NT2/D1 (cell line): ENCODE measurements at regions not wholly inside any gene's neighbourhood (a gene's known extent, or its start where the extent isn't known, plus 50 kb on each side); places are given as distances from the start of the nearest gene placed in this dataset.

Source experiments
- DNase-seq: peaks from one replicate; pipeline ENCODE4 v3.0.0-alpha.2; 2011; ENCODE audit warnings: low read depth, low spot score
- H3K27me3 ChIP-seq: 2 replicates; pipeline ENCODE4 v1.6.0; 2011; ENCODE audit warnings: mild to moderate bottlenecking; ENCODE audit not compliant: insufficient read length, insufficient read depth
- H3K36me3 ChIP-seq: 2 replicates; pipeline ENCODE4 v1.6.1; 2011; ENCODE audit warnings: mild to moderate bottlenecking, low read length, mixed read lengths; ENCODE audit not compliant: insufficient read depth, insufficient read length
- H3K4me1 ChIP-seq: 2 replicates; pipeline ENCODE4 v1.5.1; 2011; ENCODE audit not compliant: insufficient read depth, insufficient read length
- H3K4me3 ChIP-seq: 2 replicates; pipeline ENCODE4 v1.5.1; 2011; ENCODE audit warnings: low read depth; ENCODE audit not compliant: insufficient read length
- H3K9ac ChIP-seq: 2 replicates; pipeline ENCODE4 v1.6.0; 2011; ENCODE audit warnings: low read depth; ENCODE audit not compliant: insufficient read length
- H3K9me3 ChIP-seq: 2 replicates; pipeline ENCODE4 v1.5.1; 2011; ENCODE audit warnings: mild to moderate bottlenecking, low read length; ENCODE audit not compliant: insufficient read depth
- SUZ12 ChIP-seq: IDR thresholded peaks from 2 replicates; pipeline ENCODE4 v1.6.1; 2011; ENCODE audit not compliant: insufficient read length, insufficient read depth; ENCODE audit errors: extremely low read depth
- YY1 ChIP-seq: IDR thresholded peaks from 2 replicates; pipeline ENCODE4 v1.6.1; 2011; ENCODE audit not compliant: insufficient read length, insufficient read depth
- ZNF274 ChIP-seq: IDR thresholded peaks from 2 replicates; pipeline ENCODE4 v1.6.1; 2011; ENCODE audit warnings: mild to moderate bottlenecking, low read depth, low read length

- no peaks in the 10 kb centered on the region for H3K27me3 ChIP-seq
- no peaks in the 10 kb centered on the region for H3K9me3 ChIP-seq
- H3K4me1 ChIP-seq: no peaks in the 10 kb centered on the region
- H3K9ac ChIP-seq: no peak overlapping the region
- no peak for TF ChIP-seq ZNF274
- no peak for TF ChIP-seq SUZ12
- TF ChIP-seq YY1: no peak
- H3K4me3 ChIP-seq: no peak overlapping the region
- H3K36me3 ChIP-seq: no peaks in the 10 kb centered on the region
- DNase-seq: no peak
These were observed 261.6 kb downstream of the VPS13C start for GRCh38 chr15:61798631-61799030.

GRCh38 chr15:61796056-61796455 is 264.2 kb downstream of the VPS13C start:
- no peak for DNase-seq
- H3K9me3 ChIP-seq: no peaks in the 10 kb centered on the region
- no peaks in the 10 kb centered on the region for H3K4me1 ChIP-seq
- no peaks in the 10 kb centered on the region for H3K36me3 ChIP-seq
- H3K4me3 ChIP-seq: no peak overlapping the region
- H3K9ac ChIP-seq: no peak overlapping the region
- H3K27me3 ChIP-seq: no peaks in the 10 kb centered on the region
- no peak for TF ChIP-seq ZNF274
- TF ChIP-seq YY1: no peak
- no peak for TF ChIP-seq SUZ12

- no peak for DNase-seq
- TF ChIP-seq ZNF274 (no peak), SUZ12 (no peak), YY1 (no peak)
- Histone ChIP-seq H3K36me3 (no peaks in the 10 kb centered on the region), H3K9ac (no peak overlapping the region), H3K4me3 (no peak overlapping the region), H3K9me3 (peaks cover 1% of the 10 kb centered on the region), H3K27me3 (no peaks in the 10 kb centered on the region), H3K4me1 (no peaks in the 10 kb centered on the region)
These were observed 265.4 kb downstream of the VPS13C start for GRCh38 chr15:61794881-61795280.

- Histone ChIP-seq H3K36me3 (no peaks in the 10 kb centered on the region), H3K9me3 (peaks cover 7% of the 10 kb centered on the region), H3K4me3 (no peak overlapping the region), H3K9ac (no peak overlapping the region), H3K27me3 (no peaks in the 10 kb centered on the region), H3K4me1 (no peaks in the 10 kb centered on the region)
- TF ChIP-seq YY1 (no peak), SUZ12 (no peak), ZNF274 (no peak)
- no peak for DNase-seq
These were observed 266.0 kb downstream of the VPS13C start for GRCh38 chr15:61794276-61794675.

- peaks cover 8% of the 10 kb centered on the region for H3K9me3 ChIP-seq
- no peak for TF ChIP-seq ZNF274
- no peak for TF ChIP-seq SUZ12
- TF ChIP-seq YY1: no peak
- no peak for DNase-seq
- H3K9ac ChIP-seq: no peak overlapping the region
- H3K27me3 ChIP-seq: no peaks in the 10 kb centered on the region
- H3K4me3 ChIP-seq: no peak overlapping the region
- no peaks in the 10 kb centered on the region for H3K36me3 ChIP-seq
- no peaks in the 10 kb centered on the region for H3K4me1 ChIP-seq
These were observed 275.5 kb downstream of the VPS13C start for GRCh38 chr15:61784734-61785133.

- Histone ChIP-seq H3K36me3 (no peaks in the 10 kb centered on the region), H3K4me1 (no peaks in the 10 kb centered on the region), H3K4me3 (no peak overlapping the region), H3K9ac (no peak overlapping the region), H3K27me3 (no peaks in the 10 kb centered on the region), H3K9me3 (no peaks in the 10 kb centered on the region)
- no peak for DNase-seq
- no peak for TF ChIP-seq ZNF274
- no peak for TF ChIP-seq SUZ12
- no peak for TF ChIP-seq YY1
These were observed 279.8 kb downstream of the VPS13C start for GRCh38 chr15:61780278-61780980.

- DNase-seq: no peak
- TF ChIP-seq YY1 (no peak), SUZ12 (no peak)
- H3K4me3 ChIP-seq: no peak overlapping the region
- no peaks in the 10 kb centered on the region for H3K36me3 ChIP-seq
- no peaks in the 10 kb centered on the region for H3K27me3 ChIP-seq
- H3K9me3 ChIP-seq: no peaks in the 10 kb centered on the region
- no peaks in the 10 kb centered on the region for H3K4me1 ChIP-seq
- H3K9ac ChIP-seq: no peak overlapping the region
These were observed 282.6 kb downstream of the VPS13C start for GRCh38 chr15:61777689-61778088.
